ENCODE measurements at regions not wholly inside any gene's neighbourhood (a gene's known extent, or its start where the extent isn't known, plus 50 kb on each side); places are given as distances from the start of the nearest gene placed in this dataset.

DNA sequence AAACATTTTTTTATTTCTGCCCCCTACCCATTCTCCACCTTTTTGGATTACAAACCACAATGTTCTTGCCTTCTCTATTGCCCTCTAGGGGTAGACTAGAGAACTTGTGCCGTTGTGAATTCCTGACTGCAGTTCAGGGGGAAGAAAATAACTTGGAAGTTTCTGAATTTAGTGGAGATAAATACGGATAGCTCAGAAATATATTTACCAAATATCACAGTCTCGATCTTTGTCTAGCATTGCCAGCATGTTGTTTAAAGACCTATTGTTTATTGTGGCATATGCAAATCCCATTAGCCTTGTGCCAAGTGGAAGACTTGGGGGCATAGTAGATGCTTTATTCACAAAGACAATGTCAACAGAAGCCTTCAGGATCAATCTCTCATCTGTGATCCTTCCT, 154.1 kb upstream of the MMS22L start:
- peak; percentile 67 for ATAC-seq
- no peak for TF ChIP-seq ZC3H10 (CRISPR knock-in tag; IDR thresholded peaks at IDR 0.05)
- no peak for TF ChIP-seq OSR1 (CRISPR knock-in tag; IDR thresholded peaks at IDR 0.05)
- no peak for TF ChIP-seq ZNF70 (CRISPR knock-in tag; IDR thresholded peaks at IDR 0.05)
- TF ChIP-seq ZFP30 (CRISPR knock-in tag; IDR thresholded peaks at IDR 0.05), result no peak
- TF ChIP-seq, protein P1, sequence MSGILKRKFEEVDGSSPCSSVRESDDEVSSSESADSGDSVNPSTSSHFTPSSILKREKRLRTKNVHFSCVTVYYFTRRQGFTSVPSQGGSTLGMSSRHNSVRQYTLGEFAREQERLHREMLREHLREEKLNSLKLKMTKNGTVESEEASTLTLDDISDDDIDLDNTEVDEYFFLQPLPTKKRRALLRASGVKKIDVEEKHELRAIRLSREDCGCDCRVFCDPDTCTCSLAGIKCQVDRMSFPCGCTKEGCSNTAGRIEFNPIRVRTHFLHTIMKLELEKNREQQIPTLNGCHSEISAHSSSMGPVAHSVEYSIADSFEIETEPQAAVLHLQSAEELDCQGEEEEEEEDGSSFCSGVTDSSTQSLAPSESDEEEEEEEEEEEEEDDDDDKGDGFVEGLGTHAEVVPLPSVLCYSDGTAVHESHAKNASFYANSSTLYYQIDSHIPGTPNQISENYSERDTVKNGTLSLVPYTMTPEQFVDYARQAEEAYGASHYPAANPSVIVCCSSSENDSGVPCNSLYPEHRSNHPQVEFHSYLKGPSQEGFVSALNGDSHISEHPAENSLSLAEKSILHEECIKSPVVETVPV (CRISPR knock-in tag; IDR thresholded peaks at IDR 0.05), result no peak
- TF ChIP-seq RARB (CRISPR knock-in tag; IDR thresholded peaks at IDR 0.05), result no peak
- TF ChIP-seq ARNTL (CRISPR knock-in tag; IDR thresholded peaks at IDR 0.05; ENCODE audit: borderline replicate concordance, low read depth), result no peak

DNA sequence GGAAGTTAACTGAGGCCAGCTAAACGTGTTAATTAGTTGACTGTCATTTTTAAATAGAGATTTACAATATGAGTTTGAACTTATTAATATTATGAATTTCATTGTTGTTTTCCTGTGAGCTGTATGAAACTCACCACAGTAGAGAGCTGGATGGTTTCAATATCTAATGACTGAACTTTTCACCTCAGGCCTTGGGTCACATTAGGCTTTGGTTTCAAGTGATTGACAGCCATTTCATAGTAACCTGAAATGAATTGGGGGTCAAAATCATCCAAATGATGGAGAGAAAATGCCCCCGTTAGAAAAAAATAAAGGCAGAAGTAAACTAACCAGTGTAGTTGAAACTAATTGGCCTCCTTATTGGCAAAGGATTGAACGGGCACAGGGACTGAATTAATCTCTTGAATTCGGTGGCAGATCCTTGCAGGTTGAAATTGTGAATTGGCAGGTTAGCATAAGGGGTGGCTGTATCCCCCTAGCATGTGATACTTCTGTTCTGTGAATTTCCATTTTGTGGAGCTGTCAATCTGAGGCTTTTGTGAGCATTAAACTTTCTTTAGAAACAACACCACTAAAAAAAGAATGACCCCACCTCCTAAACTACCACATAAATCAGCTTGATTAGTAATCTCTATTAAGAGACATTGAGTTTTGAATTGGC, 155.1 kb upstream of the MMS22L start:
- ATAC-seq, result no peak
- TF ChIP-seq ZC3H10 (CRISPR knock-in tag; IDR thresholded peaks at IDR 0.05) (no peak), PPARA (CRISPR knock-in tag; IDR thresholded peaks at IDR 0.05; ENCODE audit: borderline replicate concordance) (no peak), RARB (CRISPR knock-in tag; IDR thresholded peaks at IDR 0.05) (no peak), SNAI2 (CRISPR knock-in tag; IDR thresholded peaks at IDR 0.05) (no peak), ESRRG (CRISPR knock-in tag; IDR thresholded peaks at IDR 0.05) (no peak), CSDC2 (CRISPR knock-in tag; IDR thresholded peaks at IDR 0.05) (no peak), ZFP30 (CRISPR knock-in tag; IDR thresholded peaks at IDR 0.05) (no peak), GLIS3 (CRISPR knock-in tag; IDR thresholded peaks at IDR 0.05) (no peak), ZNF8 (CRISPR knock-in tag; IDR thresholded peaks at IDR 0.05) (no peak), ZFP3 (CRISPR knock-in tag; IDR thresholded peaks at IDR 0.05) (no peak), ARNTL (CRISPR knock-in tag; IDR thresholded peaks at IDR 0.05; ENCODE audit: borderline replicate concordance, low read depth) (no peak)
- TF ChIP-seq, protein P2, sequence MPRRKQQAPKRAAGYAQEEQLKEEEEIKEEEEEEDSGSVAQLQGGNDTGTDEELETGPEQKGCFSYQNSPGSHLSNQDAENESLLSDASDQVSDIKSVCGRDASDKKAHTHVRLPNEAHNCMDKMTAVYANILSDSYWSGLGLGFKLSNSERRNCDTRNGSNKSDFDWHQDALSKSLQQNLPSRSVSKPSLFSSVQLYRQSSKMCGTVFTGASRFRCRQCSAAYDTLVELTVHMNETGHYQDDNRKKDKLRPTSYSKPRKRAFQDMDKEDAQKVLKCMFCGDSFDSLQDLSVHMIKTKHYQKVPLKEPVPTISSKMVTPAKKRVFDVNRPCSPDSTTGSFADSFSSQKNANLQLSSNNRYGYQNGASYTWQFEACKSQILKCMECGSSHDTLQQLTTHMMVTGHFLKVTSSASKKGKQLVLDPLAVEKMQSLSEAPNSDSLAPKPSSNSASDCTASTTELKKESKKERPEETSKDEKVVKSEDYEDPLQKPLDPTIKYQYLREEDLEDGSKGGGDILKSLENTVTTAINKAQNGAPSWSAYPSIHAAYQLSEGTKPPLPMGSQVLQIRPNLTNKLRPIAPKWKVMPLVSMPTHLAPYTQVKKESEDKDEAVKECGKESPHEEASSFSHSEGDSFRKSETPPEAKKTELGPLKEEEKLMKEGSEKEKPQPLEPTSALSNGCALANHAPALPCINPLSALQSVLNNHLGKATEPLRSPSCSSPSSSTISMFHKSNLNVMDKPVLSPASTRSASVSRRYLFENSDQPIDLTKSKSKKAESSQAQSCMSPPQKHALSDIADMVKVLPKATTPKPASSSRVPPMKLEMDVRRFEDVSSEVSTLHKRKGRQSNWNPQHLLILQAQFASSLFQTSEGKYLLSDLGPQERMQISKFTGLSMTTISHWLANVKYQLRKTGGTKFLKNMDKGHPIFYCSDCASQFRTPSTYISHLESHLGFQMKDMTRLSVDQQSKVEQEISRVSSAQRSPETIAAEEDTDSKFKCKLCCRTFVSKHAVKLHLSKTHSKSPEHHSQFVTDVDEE (CRISPR knock-in tag; IDR thresholded peaks at IDR 0.05), result no peak
- TF ChIP-seq, protein P3, sequence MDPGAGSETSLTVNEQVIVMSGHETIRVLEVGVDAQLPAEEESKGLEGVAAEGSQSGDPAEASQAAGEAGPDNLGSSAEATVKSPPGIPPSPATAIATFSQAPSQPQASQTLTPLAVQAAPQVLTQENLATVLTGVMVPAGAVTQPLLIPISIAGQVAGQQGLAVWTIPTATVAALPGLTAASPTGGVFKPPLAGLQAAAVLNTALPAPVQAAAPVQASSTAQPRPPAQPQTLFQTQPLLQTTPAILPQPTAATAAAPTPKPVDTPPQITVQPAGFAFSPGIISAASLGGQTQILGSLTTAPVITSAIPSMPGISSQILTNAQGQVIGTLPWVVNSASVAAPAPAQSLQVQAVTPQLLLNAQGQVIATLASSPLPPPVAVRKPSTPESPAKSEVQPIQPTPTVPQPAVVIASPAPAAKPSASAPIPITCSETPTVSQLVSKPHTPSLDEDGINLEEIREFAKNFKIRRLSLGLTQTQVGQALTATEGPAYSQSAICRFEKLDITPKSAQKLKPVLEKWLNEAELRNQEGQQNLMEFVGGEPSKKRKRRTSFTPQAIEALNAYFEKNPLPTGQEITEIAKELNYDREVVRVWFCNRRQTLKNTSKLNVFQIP (CRISPR knock-in tag; IDR thresholded peaks at IDR 0.05; ENCODE audit: borderline replicate concordance, low read depth), result no peak
- TF ChIP-seq, protein P4, sequence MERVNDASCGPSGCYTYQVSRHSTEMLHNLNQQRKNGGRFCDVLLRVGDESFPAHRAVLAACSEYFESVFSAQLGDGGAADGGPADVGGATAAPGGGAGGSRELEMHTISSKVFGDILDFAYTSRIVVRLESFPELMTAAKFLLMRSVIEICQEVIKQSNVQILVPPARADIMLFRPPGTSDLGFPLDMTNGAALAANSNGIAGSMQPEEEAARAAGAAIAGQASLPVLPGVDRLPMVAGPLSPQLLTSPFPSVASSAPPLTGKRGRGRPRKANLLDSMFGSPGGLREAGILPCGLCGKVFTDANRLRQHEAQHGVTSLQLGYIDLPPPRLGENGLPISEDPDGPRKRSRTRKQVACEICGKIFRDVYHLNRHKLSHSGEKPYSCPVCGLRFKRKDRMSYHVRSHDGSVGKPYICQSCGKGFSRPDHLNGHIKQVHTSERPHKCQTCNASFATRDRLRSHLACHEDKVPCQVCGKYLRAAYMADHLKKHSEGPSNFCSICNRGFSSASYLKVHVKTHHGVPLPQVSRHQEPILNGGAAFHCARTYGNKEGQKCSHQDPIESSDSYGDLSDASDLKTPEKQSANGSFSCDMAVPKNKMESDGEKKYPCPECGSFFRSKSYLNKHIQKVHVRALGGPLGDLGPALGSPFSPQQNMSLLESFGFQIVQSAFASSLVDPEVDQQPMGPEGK (CRISPR knock-in tag; IDR thresholded peaks at IDR 0.05; ENCODE audit: borderline replicate concordance), result no peak
- TF ChIP-seq, protein P5, sequence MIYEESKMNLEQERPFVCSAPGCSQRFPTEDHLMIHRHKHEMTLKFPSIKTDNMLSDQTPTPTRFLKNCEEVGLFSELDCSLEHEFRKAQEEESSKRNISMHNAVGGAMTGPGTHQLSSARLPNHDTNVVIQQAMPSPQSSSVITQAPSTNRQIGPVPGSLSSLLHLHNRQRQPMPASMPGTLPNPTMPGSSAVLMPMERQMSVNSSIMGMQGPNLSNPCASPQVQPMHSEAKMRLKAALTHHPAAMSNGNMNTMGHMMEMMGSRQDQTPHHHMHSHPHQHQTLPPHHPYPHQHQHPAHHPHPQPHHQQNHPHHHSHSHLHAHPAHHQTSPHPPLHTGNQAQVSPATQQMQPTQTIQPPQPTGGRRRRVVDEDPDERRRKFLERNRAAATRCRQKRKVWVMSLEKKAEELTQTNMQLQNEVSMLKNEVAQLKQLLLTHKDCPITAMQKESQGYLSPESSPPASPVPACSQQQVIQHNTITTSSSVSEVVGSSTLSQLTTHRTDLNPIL (CRISPR knock-in tag; IDR thresholded peaks at IDR 0.05; ENCODE audit: low read depth), result no peak

DNA sequence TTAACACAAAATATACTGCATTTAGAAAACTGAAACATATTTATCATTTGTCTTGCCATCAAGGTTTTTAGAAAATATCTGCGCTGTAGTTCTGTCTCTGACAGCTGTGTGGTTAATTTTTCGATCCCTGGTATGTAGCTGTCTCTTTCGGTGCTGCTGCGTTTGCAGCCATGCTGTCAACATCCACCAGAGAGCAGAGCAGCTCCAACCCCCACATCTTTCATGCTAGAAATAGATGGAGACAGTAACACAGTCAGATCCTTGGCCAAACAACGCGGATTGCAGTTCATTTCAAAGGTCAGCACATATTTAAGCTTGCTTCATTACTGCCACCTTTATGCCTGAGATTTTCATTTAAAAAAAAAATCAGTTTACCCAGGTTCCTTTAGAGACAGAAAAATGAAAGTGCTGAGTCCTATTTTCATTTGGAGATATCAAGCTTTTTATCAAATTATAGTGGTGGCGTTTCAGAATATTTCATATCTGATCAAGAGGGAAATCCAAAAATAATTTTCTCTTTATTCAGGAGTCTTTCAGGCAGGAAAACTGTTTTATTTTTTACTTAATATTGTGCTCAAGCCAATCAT, 157.7 kb upstream of the MMS22L start:
- ATAC-seq, result peak; percentile 100
- no peak for TF ChIP-seq ZFP30 (CRISPR knock-in tag; IDR thresholded peaks at IDR 0.05)
- TF ChIP-seq SNAI2 (CRISPR knock-in tag; IDR thresholded peaks at IDR 0.05), result no peak
- TF ChIP-seq, protein P3 (CRISPR knock-in tag; IDR thresholded peaks at IDR 0.05; ENCODE audit: borderline replicate concordance, low read depth), result no peak
- TF ChIP-seq ZC3H10 (CRISPR knock-in tag; IDR thresholded peaks at IDR 0.05), result no peak
- no peak for TF ChIP-seq TOX (CRISPR knock-in tag; IDR thresholded peaks at IDR 0.05; ENCODE audit: borderline replicate concordance)
- TF ChIP-seq, protein P2 (CRISPR knock-in tag; IDR thresholded peaks at IDR 0.05), result no peak

Measured in SK-N-SH treated with all-trans-retinoic acid at 6 μM for 48 hours (cell line).